Keratinocyte (primary cell): ENCODE measurements at regions not wholly inside any gene's neighbourhood (a gene's known extent, or its start where the extent isn't known, plus 50 kb on each side); places are given as distances from the start of the nearest gene placed in this dataset.

Experiments
- DNase-seq: peaks from one replicate; pipeline ENCODE4 v3.0.0-alpha.2; 2011; ENCODE audit warnings: low read depth, missing footprints, low spot score
- FAIRE-seq: peaks from 2 replicates; lab custom pipeline; 2011; peaks lifted over from hg19 to GRCh38; lab: Jason Lieb, UNC
- H2AFZ ChIP-seq: 2 replicates; pipeline ENCODE4 v1.6.0; 2012; ENCODE audit warnings: low read length, control low read depth, inconsistent platforms; ENCODE audit not compliant: control insufficient read depth
- H3K27ac ChIP-seq: 2 replicates; pipeline ENCODE4 v1.5.1; 2011; ENCODE audit warnings: low read length; ENCODE audit not compliant: control insufficient read depth, insufficient read depth
- H3K27me3 ChIP-seq: 3 replicates; pipeline ENCODE4 v1.6.0; 2011; ENCODE audit warnings: low read length; ENCODE audit not compliant: control insufficient read depth, insufficient read depth; ENCODE audit errors: extremely low read depth
- H3K36me3 ChIP-seq, 2 experiments: 2 replicates in 1 of 2; 3 replicates in 1 of 2; pipeline ENCODE4 v1.5.1; 2011; ENCODE audit warnings: low read length in 2 of 2, mild to moderate bottlenecking in 1 of 2; ENCODE audit not compliant: control insufficient read depth in 2 of 2, insufficient read depth in 2 of 2; ENCODE audit errors: extremely low read depth in 1 of 2
- H3K4me1 ChIP-seq: 3 replicates; pipeline ENCODE4 v1.5.1; 2011; ENCODE audit warnings: low read length; ENCODE audit not compliant: control insufficient read depth, insufficient read depth; ENCODE audit errors: extremely low read depth
- H3K4me2 ChIP-seq: 3 replicates; pipeline ENCODE4 v1.6.0; 2011; ENCODE audit warnings: low read depth, low read length; ENCODE audit not compliant: control insufficient read depth, insufficient read depth; ENCODE audit errors: extremely low read depth
- H3K4me3 ChIP-seq, 3 experiments: fragments of 200-600 bp in 1 of 3; sonication (generic) in 1 of 3; 2 replicates in 2 of 3; 3 replicates in 1 of 3; pipeline ENCODE4 v1.5.1; 2011 to 2016; ENCODE audit warnings: low read length in 3 of 3, mild to moderate bottlenecking in 3 of 3, control low read depth in 2 of 3, inconsistent platforms in 1 of 3, low read depth in 1 of 3, mixed read lengths in 1 of 3, mixed run types in 1 of 3, moderate library complexity in 1 of 3; ENCODE audit not compliant: control insufficient read depth in 2 of 3, insufficient read depth in 2 of 3; ENCODE audit errors: extremely low read depth in 1 of 3
- H3K79me2 ChIP-seq: 2 replicates; pipeline ENCODE4 v1.6.0; 2012; ENCODE audit warnings: low read length; ENCODE audit not compliant: control insufficient read depth, insufficient read depth
- H3K9ac ChIP-seq: 3 replicates; pipeline ENCODE4 v1.6.0; 2011; ENCODE audit warnings: low read length; ENCODE audit not compliant: control insufficient read depth, insufficient read depth; ENCODE audit errors: extremely low read depth
- H3K9me1 ChIP-seq: 3 replicates; pipeline ENCODE4 v1.6.0; 2011; ENCODE audit warnings: low read length; ENCODE audit not compliant: control insufficient read depth, insufficient read depth; ENCODE audit errors: extremely low read depth
- H3K9me3 ChIP-seq: 2 replicates; pipeline ENCODE4 v1.5.1; 2012; ENCODE audit warnings: low read depth, low read length; ENCODE audit not compliant: control insufficient read depth
- H4K20me1 ChIP-seq: 3 replicates; pipeline ENCODE4 v1.6.0; 2011; ENCODE audit warnings: low read length; ENCODE audit not compliant: control insufficient read depth, insufficient read depth; ENCODE audit errors: extremely low read depth
- CTCF ChIP-seq, 3 experiments: IDR thresholded peaks in 1 of 3; conservative IDR thresholded peaks in 1 of 3; optimal IDR thresholded peaks in 1 of 3; 2 replicates in 2 of 3; 3 replicates in 1 of 3; pipeline versions ENCODE3 to v1.5.1; 2011; ENCODE audit warnings: low read length in 3 of 3, mild to moderate bottlenecking in 3 of 3, moderate library complexity in 2 of 3, control low read depth in 1 of 3, inconsistent platforms in 1 of 3; ENCODE audit not compliant: insufficient read depth in 2 of 3; ENCODE audit errors: extremely low read depth in 1 of 3
- EZH2 ChIP-seq: IDR thresholded peaks from one replicate; pipeline ENCODE4 v1.6.1; 2012; ENCODE audit warnings: inconsistent platforms, mild to moderate bottlenecking, low read length, moderate library complexity
- dilution Hi-C: fragments of 300-500 bp; cut with MboI; formaldehyde crosslinking; loops from one replicate; pipeline ENCODE4 v1.7.0; 2020; ENCODE audit warnings: low sequenced_read_pairs; ENCODE audit not compliant: extremely low pct_ligation_motif_present

DNA sequence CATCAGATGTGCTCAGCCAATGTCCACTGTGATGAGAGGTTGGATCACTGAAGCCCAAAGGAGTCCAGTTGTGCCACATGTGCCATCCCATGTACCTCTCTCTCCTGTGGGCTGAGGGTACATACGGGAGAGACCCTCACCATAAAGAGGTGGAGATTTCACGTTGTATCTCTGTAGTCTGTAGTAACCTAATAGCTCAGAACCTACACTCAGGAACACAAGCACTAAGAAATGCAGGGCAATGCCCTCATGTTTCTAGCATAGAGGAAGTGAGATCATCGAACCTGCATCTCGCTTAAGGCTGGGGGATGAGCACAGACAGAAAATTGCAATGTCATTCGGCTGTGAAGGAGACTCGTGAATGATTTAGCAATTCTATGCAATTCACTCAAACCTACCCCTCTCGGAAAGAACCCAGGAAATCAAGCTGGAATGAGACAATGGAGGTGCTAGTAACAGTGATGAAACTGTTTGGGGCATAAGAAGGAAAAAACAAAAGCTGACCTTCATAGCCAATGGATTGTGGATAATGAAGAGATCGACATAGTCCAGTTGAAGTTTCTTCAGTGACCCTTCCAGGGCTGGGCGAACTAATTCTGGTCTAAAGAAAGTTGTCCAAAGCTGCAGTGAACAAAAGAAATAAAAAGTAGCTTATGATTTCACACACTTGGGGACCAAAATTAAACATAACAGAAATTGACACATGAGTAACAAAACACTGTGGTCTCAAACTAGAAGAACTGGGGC, 80.3 kb upstream of the UCN3 start:
- Histone ChIP-seq H3K4me1 (peaks cover 10% of the 10 kb centered on the region), H3K4me2 (no peak overlapping the region), H4K20me1 (no peaks in the 10 kb centered on the region), H2AFZ (peak overlapping the region; percentile 78), H3K27ac (peak overlapping the region; percentile 15), H3K4me3 (no peak overlapping the region), H3K9ac (no peak overlapping the region), H3K9me3 (no peaks in the 10 kb centered on the region), H3K27me3 (no peaks in the 10 kb centered on the region), H3K9me1 (no peaks in the 10 kb centered on the region), H3K36me3 (no peaks in the 10 kb centered on the region), H3K79me2 (no peaks in the 10 kb centered on the region)
- dilution Hi-C loops, result no loop called here
- FAIRE-seq (no peak), DNase-seq (no peak)
- TF ChIP-seq EZH2 (no peak), CTCF (optimal IDR thresholded peaks at IDR 0.05 in 1 of 3, IDR thresholded peaks at IDR 0.05 in 1 of 3, conservative IDR thresholded peaks at IDR 0.05 in 1 of 3; ENCODE audit: extremely low read depth in 1 of 3, insufficient read depth in 2 of 3, low read length in 3 of 3) (no peak)

DNA sequence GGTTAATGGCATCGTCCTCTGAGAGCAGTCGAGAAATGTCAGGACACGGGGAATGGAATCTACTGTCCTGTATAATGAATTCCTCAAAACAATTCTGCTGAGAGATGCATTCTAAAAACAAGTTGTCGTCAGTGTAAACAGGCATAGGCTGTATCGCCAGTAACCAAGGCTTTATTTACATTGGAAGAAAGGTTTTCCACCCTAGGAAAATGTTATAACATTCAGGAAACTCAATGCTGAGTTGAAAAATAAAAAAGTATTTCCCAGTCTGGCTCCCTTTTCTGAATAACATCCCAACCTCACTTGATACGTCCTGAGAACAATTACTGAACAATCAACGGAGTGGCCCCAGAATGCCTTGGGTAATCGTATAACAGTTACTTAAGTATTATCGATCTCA, 79.6 kb upstream of the UCN3 start:
- H4K20me1 ChIP-seq, result no peaks in the 10 kb centered on the region
- H3K4me3 ChIP-seq, result no peak overlapping the region
- H3K4me1 ChIP-seq, result peaks cover 10% of the 10 kb centered on the region
- DNase-seq, result no peak
- TF ChIP-seq EZH2 (no peak), CTCF (optimal IDR thresholded peaks at IDR 0.05 in 1 of 3, IDR thresholded peaks at IDR 0.05 in 1 of 3, conservative IDR thresholded peaks at IDR 0.05 in 1 of 3; ENCODE audit: extremely low read depth in 1 of 3, insufficient read depth in 2 of 3, low read length in 3 of 3) (no peak)
- H3K79me2 ChIP-seq, result no peaks in the 10 kb centered on the region
- H3K9ac ChIP-seq, result no peak overlapping the region
- H2AFZ ChIP-seq, result no peak overlapping the region
- no peak for FAIRE-seq
- no peaks in the 10 kb centered on the region for H3K9me3 ChIP-seq
- H3K36me3 ChIP-seq, result no peaks in the 10 kb centered on the region
- no peak overlapping the region for H3K27ac ChIP-seq
- H3K4me2 ChIP-seq, result no peak overlapping the region
- dilution Hi-C loops, result no loop called here
- no peaks in the 10 kb centered on the region for H3K9me1 ChIP-seq
- H3K27me3 ChIP-seq, result no peaks in the 10 kb centered on the region
